GM19023 (cell line): ENCODE measurements at regions not wholly inside any gene's neighbourhood (a gene's known extent, or its start where the extent isn't known, plus 50 kb on each side); places are given as distances from the start of the nearest gene placed in this dataset.

Experiments used
- ATAC-seq: cut with Tn5 transposase; IDR thresholded peaks from one replicate; pipeline ENCODE4 v1.9.1; 2021; ENCODE audit warnings: mild to moderate bottlenecking, moderate library complexity; ENCODE audit not compliant: unreplicated experiment

GRCh38 chr9:115250621-115251032 is 132.7 kb upstream of the TNC start:
- ATAC-seq: no peak

- no peak for ATAC-seq
Observed at GRCh38 chr9:115254287-115255180, 136.6 kb upstream of the TNC start.

DNA sequence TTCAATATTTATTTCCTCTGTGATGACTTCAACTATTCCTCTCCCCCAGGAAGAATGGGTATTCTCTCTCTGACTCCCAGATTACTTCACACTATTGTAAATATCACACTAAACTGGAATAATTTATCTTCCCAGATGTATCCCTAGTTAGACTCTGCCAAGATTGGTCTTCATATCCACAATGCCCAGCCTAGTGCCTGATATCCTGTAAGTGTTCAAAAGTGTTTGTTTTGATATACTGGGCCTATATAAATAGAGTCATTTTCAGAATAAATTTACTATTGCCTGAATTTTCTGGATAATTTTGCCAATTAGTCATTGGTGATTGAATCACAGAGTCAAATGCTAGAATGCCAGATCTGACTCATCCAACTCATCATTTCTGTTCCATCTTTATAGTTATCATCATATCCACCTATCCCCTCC is 143.7 kb upstream of the TNC start:
- no peak for ATAC-seq

DNA sequence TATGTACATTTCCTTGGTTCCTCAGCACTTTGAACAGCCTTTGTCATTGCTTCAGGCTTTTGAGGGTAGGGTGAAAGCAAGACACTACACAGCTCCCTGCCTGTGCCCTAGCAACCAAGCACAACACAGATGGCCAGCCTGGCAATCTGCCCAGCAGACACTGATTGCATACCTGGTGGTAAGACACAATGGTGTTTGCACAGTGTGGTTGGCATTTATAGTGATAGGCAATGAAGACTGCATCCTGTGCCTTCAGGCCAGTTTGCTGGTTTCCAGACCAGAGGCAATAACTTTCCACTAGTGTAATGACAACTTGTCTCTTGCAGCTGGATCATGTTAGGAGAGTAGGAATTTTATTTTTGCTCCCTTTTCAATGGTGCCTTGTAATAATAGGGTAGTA is 144.5 kb upstream of the TNC start:
- no peak for ATAC-seq

GRCh38 chr9:115262952-115263351 is 145.0 kb upstream of the TNC start:
- ATAC-seq: no peak

GRCh38 chr9:115263371-115264075 is 145.6 kb upstream of the TNC start:
- no peak for ATAC-seq

DNA sequence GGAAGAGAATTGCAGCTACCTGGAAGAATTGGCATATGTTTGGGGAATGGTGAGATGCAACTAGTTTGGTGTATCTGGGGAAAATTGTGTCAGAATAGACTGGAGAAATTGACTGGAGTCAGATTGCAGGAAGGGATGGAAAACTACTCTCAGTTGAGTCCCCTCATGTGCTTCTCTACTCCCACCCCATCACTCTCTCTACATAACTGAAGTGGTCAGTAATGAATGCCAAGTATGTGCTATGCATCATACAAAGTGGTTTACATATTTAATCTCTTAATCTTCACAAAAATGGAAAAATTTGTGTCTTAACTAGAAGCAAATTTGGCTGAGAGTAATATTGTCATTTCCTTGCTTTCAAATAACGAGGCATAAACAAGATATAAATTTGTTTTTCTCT is 146.4 kb upstream of the TNC start:
- ATAC-seq: no peak

DNA sequence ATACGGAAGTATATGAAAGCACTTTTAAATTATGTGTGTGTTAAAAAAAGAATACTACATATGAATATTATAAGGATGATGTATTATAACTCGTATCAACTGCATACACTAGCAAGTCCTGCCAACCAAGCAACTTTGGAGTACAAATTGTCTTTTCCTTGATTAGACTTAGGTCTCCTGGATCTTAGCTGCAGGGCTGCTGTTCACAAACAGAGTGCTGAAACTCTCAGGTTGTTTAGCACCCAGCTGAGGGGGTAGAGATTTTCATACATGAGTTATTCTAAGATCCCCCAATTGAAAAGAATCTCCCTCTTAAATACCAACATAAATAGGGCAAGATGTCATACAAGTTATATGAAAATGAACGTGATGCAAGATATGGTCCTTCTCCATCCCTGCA is 149.8 kb upstream of the TNC start:
- no peak for ATAC-seq

GRCh38 chr9:115275753-115276152 is 157.8 kb upstream of the TNC start:
- no peak for ATAC-seq

DNA sequence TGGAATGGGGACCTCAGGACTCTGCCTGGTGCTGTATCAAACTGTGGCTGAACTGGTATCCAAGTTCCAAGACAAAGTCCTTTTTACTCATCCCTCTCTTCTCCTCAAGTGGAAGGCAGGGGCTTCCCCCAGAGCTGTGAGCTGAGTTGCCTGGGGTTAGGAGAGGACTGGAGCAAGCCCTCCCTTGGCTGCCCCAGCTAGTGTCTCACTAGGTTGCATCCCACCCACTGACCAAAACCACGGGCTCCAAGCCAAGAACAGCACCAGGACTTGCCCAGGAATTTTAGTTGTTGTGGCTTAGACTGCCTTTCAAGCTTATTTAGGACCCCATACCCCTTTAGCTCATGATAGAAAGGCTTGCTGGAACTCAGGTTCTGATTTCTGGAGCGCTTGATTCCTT is 158.7 kb upstream of the TNC start:
- no peak for ATAC-seq

- ATAC-seq: no peak
Observed at GRCh38 chr9:115277301-115277700, 159.3 kb upstream of the TNC start.

DNA sequence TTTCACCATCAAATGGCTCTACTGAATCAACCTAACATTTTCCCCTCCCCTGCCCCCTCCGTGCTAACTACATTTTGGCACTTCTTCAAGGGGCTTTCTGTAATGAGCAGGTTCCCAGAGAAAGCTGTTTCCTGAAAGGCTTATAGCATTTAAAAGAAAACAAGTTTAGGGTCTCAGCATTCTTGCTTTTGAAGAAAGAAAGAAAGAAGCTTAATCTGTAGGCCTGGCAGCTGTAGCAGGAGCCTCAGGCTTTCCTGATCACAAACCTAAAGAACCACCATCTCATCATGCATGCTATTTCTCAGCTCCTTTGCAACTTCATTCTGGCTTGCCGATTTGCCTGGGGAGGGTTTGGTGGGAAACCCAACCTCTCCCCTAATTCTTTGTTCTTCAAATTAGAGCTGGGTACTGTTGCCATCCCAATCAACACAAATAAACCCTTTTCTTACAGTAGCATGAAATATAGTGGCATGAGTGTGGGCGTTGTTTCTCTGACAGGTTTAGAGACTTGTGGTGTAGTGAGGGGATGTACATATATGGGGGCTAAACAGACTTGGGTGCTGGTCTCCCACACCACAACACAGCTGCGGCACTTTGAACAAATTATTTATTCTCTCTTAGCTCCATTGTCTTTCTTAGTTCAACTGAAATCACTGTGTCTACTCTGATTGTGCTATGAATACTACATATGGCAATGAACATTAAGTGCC is 160.5 kb upstream of the TNC start:
- ATAC-seq: no peak

DNA sequence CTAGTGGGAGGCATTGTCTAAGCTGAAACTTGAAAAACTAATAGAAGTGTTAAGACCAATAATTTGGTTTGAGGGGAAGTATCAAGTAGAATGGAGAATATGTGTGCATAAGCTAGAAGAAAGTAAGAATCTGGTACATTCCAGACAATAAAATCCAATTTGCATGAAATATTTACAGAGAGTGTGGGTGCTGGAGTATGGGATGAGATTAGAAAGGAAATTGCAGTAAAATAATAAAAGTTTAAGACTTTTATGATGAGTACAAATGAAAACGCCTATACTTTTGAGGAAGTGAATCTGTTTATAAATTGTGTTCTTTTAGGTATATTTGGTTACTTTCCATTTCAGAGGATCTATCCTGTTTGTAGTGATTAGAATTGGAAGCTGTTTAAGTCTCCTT is 165.4 kb upstream of the TNC start:
- no peak for ATAC-seq

GRCh38 chr9:115285836-115286235 is 167.9 kb upstream of the TNC start:
- ATAC-seq: no peak

DNA sequence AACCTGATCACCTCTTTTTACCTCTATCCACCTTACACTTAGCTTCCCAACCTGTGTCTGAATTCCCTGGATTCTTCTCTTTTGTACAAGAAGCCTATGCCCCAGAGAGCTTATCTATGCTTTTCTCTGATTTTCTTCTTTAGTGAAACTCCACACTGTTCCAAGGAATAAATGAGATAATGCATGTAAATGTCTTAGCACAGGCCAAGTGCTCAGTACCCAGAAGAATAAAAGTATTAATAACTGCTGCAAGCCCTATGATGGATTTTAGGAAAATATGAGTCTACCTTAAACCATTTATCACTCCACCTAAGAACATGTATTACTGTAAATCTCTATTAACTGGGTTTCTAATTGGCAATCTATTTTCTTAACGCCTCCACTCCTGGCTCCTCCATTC is 168.5 kb upstream of the TNC start:
- ATAC-seq: no peak

GRCh38 chr9:115289757-115290208 is 171.8 kb upstream of the TNC start:
- no peak for ATAC-seq

DNA sequence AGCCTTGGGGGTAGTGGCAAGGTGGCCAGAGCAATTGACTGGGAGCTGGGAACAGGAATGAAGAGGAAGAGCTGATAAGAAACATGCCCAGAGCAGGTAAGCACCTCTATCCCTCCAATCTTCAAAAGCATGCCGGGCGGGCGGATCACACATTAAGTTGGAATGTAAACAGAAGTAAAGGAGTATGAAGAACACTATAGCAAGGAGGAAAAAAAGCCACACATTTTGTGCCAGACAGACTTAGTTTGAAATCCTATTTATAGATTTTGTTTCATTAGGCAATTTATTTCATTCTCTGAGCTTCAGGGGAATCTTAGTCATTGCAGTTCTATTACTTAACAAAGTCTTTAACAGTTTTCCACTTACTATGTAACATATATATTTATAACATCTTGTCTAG is 173.9 kb upstream of the TNC start:
- no peak for ATAC-seq

DNA sequence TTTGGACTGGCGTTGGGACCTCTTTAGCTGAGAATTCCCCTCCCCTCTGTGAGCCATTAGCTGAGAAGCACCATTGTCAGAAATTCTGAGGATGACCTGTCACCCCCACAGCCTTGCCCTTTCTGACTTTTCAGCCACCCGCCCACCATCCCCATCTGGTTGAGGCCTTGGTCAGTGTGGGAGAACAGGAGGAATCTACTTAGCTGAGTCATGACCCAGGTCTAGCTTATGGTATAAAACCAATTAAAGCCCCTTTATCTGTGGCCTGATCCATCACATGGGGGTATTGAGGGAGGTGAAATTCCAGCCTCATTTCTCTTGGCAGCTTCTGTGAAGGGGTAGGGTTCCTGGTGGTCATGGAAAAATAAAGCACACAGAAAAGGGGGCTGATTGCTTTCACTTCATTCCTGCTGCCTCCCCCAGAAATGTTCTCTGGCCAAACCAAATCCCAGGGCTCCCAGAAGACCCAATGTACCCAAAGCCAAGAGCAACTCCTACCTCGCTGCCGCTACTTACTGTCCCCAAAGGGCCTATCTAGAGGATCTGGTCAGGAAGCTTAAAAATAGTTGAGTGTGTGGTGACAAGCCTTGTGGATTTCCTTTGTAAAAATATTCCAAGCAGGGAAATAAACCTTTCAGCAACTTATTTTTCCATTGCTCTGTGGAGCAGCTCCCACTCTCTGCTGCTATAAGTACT is 174.8 kb upstream of the TNC start:
- ATAC-seq: no peak

DNA sequence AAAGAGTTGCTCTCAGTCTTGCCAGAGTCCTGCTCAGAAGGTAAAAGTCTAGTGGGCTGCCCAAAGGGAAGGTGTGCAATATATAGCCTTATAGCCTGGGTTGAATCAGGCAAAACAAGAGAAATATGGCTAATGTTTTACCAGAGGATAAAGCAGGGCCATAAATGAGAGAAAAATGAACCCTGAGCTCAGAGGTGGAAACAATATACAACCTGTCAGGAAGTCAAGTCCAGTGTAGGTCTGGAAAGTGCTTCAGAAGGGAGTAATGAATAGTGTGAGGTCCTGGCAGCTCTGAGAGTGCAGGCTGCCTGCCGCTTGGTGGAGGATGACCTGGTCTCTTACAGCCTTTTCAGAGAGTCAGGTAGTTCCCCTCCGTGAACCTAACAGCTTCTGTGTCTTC is 177.8 kb upstream of the TNC start:
- ATAC-seq: no peak

- ATAC-seq: no peak
Observed at GRCh38 chr9:115296831-115297565, 179.0 kb upstream of the TNC start.
